ENCODE measurements at regions not wholly inside any gene's neighbourhood (a gene's known extent, or its start where the extent isn't known, plus 50 kb on each side); places are given as distances from the start of the nearest gene placed in this dataset.
A peak's percentile ranks its signal among the peaks of the same experiment; 100 is the strongest.
"Not testable (repeated sequence)": the region's sequence is repeated elsewhere in the genome, so short reads cannot be mapped to it uniquely, and the experiment has no call there.

- TF ChIP-seq CTCF (IDR thresholded peaks at IDR 0.05): no peak
- DNase-seq (no peak), ATAC-seq (no peak)
- no peaks in the 10 kb centered on the region for H3K36me3 ChIP-seq (ENCODE audit: low read depth)
- H3K9me3 ChIP-seq: no peaks in the 10 kb centered on the region
- H3K4me1 ChIP-seq (ENCODE audit: low read depth): no peaks in the 10 kb centered on the region
- intact Hi-C loops (cut with DNase I, micrococcal nuclease): no loop called here
- no peak overlapping the region for H3K4me3 ChIP-seq
These were observed 142.7 kb upstream of the APC start for GRCh38 chr5:112594941-112595340.

GRCh38 chr5:112597831-112598230, 139.9 kb upstream of the APC start:
- H3K36me3 ChIP-seq (ENCODE audit: low read depth): no peaks in the 10 kb centered on the region
- intact Hi-C loops (cut with DNase I, micrococcal nuclease): no loop called here
- DNase-seq (no peak), ATAC-seq (no peak)
- no peaks in the 10 kb centered on the region for H3K4me1 ChIP-seq (ENCODE audit: low read depth)
- H3K9me3 ChIP-seq: no peaks in the 10 kb centered on the region
- H3K4me3 ChIP-seq: no peak overlapping the region
- no peak for TF ChIP-seq CTCF (IDR thresholded peaks at IDR 0.05)

- H3K4me3 ChIP-seq; intact Hi-C loops (cut with DNase I, micrococcal nuclease); H3K9me3 ChIP-seq; DNase-seq; ATAC-seq; H3K36me3 ChIP-seq (ENCODE audit: low read depth); H3K4me1 ChIP-seq (ENCODE audit: low read depth): not testable (repeated sequence)
These were observed 137.2 kb upstream of the APC start for GRCh38 chr5:112600510-112600909.

- peak in 1 of 3 donors; percentile 65 for DNase-seq
These were observed 132.7 kb upstream of the APC start for GRCh38 chr5:112604732-112605630.

GRCh38 chr5:112608975-112609374, 128.7 kb upstream of the APC start:
- Histone ChIP-seq H3K4me3 (no peak overlapping the region), H3K4me1 (ENCODE audit: low read depth) (no peaks in the 10 kb centered on the region), H3K9me3 (no peaks in the 10 kb centered on the region), H3K36me3 (ENCODE audit: low read depth) (no peaks in the 10 kb centered on the region)
- TF ChIP-seq CTCF (IDR thresholded peaks at IDR 0.05): no peak
- DNase-seq: no peak
- ATAC-seq: no peak
- intact Hi-C loops (cut with DNase I, micrococcal nuclease): no loop called here

More at GRCh38 chr5:112604732-112605630, 132.7 kb upstream of the APC start:
- Histone ChIP-seq H3K4me1 (ENCODE audit: low read depth) (no peaks in the 10 kb centered on the region), H3K4me3 (no peak overlapping the region), H3K36me3 (ENCODE audit: low read depth) (no peaks in the 10 kb centered on the region), H3K9me3 (no peaks in the 10 kb centered on the region)
- TF ChIP-seq CTCF (IDR thresholded peaks at IDR 0.05): peak; percentile 2
- intact Hi-C loops (cut with DNase I, micrococcal nuclease): no loop called here
- peak; percentile 93 for ATAC-seq

- no peak for DNase-seq
- H3K4me3 ChIP-seq: no peak overlapping the region
- no peaks in the 10 kb centered on the region for H3K36me3 ChIP-seq (ENCODE audit: low read depth)
- intact Hi-C loops (cut with DNase I, micrococcal nuclease): no loop called here
- ATAC-seq: no peak
- no peaks in the 10 kb centered on the region for H3K4me1 ChIP-seq (ENCODE audit: low read depth)
- no peak for TF ChIP-seq CTCF (IDR thresholded peaks at IDR 0.05)
- no peaks in the 10 kb centered on the region for H3K9me3 ChIP-seq
These were observed 125.0 kb upstream of the APC start for GRCh38 chr5:112612663-112613062.
